Endothelial cell of umbilical vein (primary cell): ENCODE measurements at regions not wholly inside any gene's neighbourhood (a gene's known extent, or its start where the extent isn't known, plus 50 kb on each side); places are given as distances from the start of the nearest gene placed in this dataset.

Experiments used
- BruUV-seq: library from RNA; stranded (reverse); fragments of 400-500 nt; replicated peaks from 2 replicates; lab custom pipeline; 2021; lab: Mats Ljungman, UMichigan
- CTCF ChIA-PET: fragments of 300-600, 350-600 bp; sonication (Branson Sonifier 250); formaldehyde crosslinking; loops from one replicate; lab custom pipeline; 2021; ENCODE audit warnings: antibody characterized with exemption, inconsistent platforms; lab: Charles Lee
- POLR2A ChIA-PET: fragments of 300-600, 350-600 bp; sonication (Branson Sonifier 250); formaldehyde crosslinking; loops from one replicate; lab custom pipeline; 2021; ENCODE audit warnings: antibody characterized with exemption, inconsistent platforms; lab: Charles Lee
- DNase-seq: peaks from one replicate; pipeline ENCODE4 v3.0.0-alpha.2; 2011; ENCODE audit warnings: low read depth, low spot score
- FAIRE-seq: peaks from 2 replicates; lab custom pipeline; 2011; peaks lifted over from hg19 to GRCh38; lab: Jason Lieb, UNC
- H2AFZ ChIP-seq: 2 replicates; pipeline ENCODE4 v1.6.0; 2012; ENCODE audit warnings: low read depth, low read length, control low read depth, inconsistent platforms
- H3K27ac ChIP-seq: 2 replicates; pipeline ENCODE4 v1.5.1; 2011; ENCODE audit warnings: low read depth, mild to moderate bottlenecking, control low read depth, low read length, moderate library complexity; ENCODE audit not compliant: insufficient read depth
- H3K27me3 ChIP-seq, 2 experiments: 2 replicates each; pipeline versions ENCODE4 v1.6.0 to v1.6.1; 2011; ENCODE audit warnings: low read length in 2 of 2, mixed read lengths in 1 of 2; ENCODE audit not compliant: control insufficient read depth in 2 of 2, insufficient read depth in 2 of 2
- H3K36me3 ChIP-seq, 2 experiments: 2 replicates in 1 of 2; 3 replicates in 1 of 2; pipeline ENCODE4 v1.5.1; 2011; ENCODE audit warnings: low read length in 2 of 2, mild to moderate bottlenecking in 1 of 2, moderate library complexity in 1 of 2; ENCODE audit not compliant: control insufficient read depth in 2 of 2, insufficient read depth in 2 of 2; ENCODE audit errors: extremely low read depth in 1 of 2
- H3K4me1 ChIP-seq: 3 replicates; pipeline ENCODE4 v1.5.1; 2011; ENCODE audit warnings: mild to moderate bottlenecking, low read length; ENCODE audit not compliant: control insufficient read depth, insufficient read depth; ENCODE audit errors: extremely low read depth
- H3K4me2 ChIP-seq: 2 replicates; pipeline ENCODE4 v1.6.1; 2011; ENCODE audit warnings: low read length, control low read depth, mixed read lengths; ENCODE audit not compliant: insufficient read depth
- H3K4me3 ChIP-seq, 3 experiments: fragments of 200-600 bp in 1 of 3; sonication (generic), shearing (Covaris generic) in 1 of 3; replicated peaks in 1 of 3; 2 replicates each; pipeline ENCODE4 v1.5.1; 2011 to 2016; ENCODE audit warnings: control low read depth in 3 of 3, low read length in 3 of 3, mild to moderate bottlenecking in 2 of 3, inconsistent platforms in 1 of 3, low read depth in 1 of 3, moderate library complexity in 1 of 3; ENCODE audit not compliant: insufficient read depth in 1 of 3
- H3K79me2 ChIP-seq: 2 replicates; pipeline ENCODE4 v1.6.0; 2012; ENCODE audit warnings: low read length, inconsistent platforms; ENCODE audit not compliant: control insufficient read depth, insufficient read depth
- H3K9ac ChIP-seq: replicated peaks from 2 replicates; pipeline ENCODE3; 2011; ENCODE audit warnings: low read length, control low read depth; ENCODE audit not compliant: insufficient read depth; ENCODE audit errors: extremely low read depth
- H3K9me1 ChIP-seq: replicated peaks from 3 replicates; pipeline ENCODE4 v1.6.0; 2011; ENCODE audit warnings: mild to moderate bottlenecking, low read length; ENCODE audit not compliant: control insufficient read depth, insufficient read depth; ENCODE audit errors: extremely low read depth
- H3K9me3 ChIP-seq: replicated peaks from 2 replicates; pipeline ENCODE4 v1.5.1; 2012; ENCODE audit warnings: low read length, inconsistent platforms; ENCODE audit not compliant: control insufficient read depth, insufficient read depth
- H4K20me1 ChIP-seq: replicated peaks from 2 replicates; pipeline ENCODE3; 2011; ENCODE audit warnings: mild to moderate bottlenecking, low read length; ENCODE audit not compliant: control insufficient read depth, insufficient read depth; ENCODE audit errors: extremely low read depth
- EZH2 ChIP-seq: IDR thresholded peaks from 2 replicates; pipeline ENCODE4 v1.6.1; 2012; ENCODE audit warnings: borderline replicate concordance, low read depth, mild to moderate bottlenecking, moderate library complexity, low read length, inconsistent platforms; ENCODE audit not compliant: severe bottlenecking
- FOS ChIP-seq: IDR thresholded peaks from 2 replicates; pipeline ENCODE4 v1.6.1; 2011; ENCODE audit warnings: mild to moderate bottlenecking, low read length, moderate library complexity, borderline replicate concordance; ENCODE audit not compliant: insufficient read depth
- GATA2 ChIP-seq: IDR thresholded peaks from 2 replicates; pipeline ENCODE4 v1.7.0; 2011; ENCODE audit warnings: low read depth, mild to moderate bottlenecking, moderate library complexity, mixed read lengths, low read length; ENCODE audit not compliant: insufficient read length, insufficient read depth
- JUN ChIP-seq: IDR thresholded peaks from 2 replicates; pipeline ENCODE4 v1.6.1; 2011; ENCODE audit warnings: borderline replicate concordance, low read depth; ENCODE audit not compliant: insufficient read length, insufficient read depth
- MYC ChIP-seq: IDR thresholded peaks from one replicate; pipeline ENCODE4 v1.6.1; 2011; ENCODE audit warnings: mild to moderate bottlenecking, low read depth, low read length
- POLR2A ChIP-seq: IDR thresholded peaks from 2 replicates; pipeline ENCODE4 v1.6.1; 2012; ENCODE audit warnings: low read depth, mild to moderate bottlenecking, control low read depth, low read length
- POLR2AphosphoS5 ChIP-seq: IDR thresholded peaks from 2 replicates; pipeline ENCODE4 v1.6.1; 2012; ENCODE audit warnings: low read depth, mild to moderate bottlenecking, control low read depth, low read length, moderate library complexity; ENCODE audit not compliant: insufficient read depth
- dilution Hi-C: fragments of 300-500 bp; cut with MboI; formaldehyde crosslinking; loops from one replicate; pipeline ENCODE4 v1.15.0; 2019; ENCODE audit warnings: low sequenced_read_pairs; ENCODE audit not compliant: extremely low pct_ligation_motif_present
- intact Hi-C: fragments of 100-400 bp; cut with micrococcal nuclease; formaldehyde crosslinking; loops from one replicate; pipeline ENCODE4 v1.10.0; 2022
- TF ChIP-seq, protein P1 (sequence below), 2 donors: IDR thresholded peaks; 1 replicate in 1 of 2; 2 replicates in 1 of 2; pipeline ENCODE4 v1.5.1; 2011; ENCODE audit warnings: low read length in 2 of 2, mild to moderate bottlenecking in 2 of 2, moderate library complexity in 2 of 2, control low read depth in 1 of 2, inconsistent platforms in 1 of 2, low read depth in 1 of 2; ENCODE audit not compliant: insufficient read depth in 1 of 2; ENCODE audit errors: extremely low read depth in 1 of 2
- TF ChIP-seq, protein P2 (sequence below): IDR thresholded peaks from 2 replicates; pipeline ENCODE4 v1.6.1; 2011; ENCODE audit not compliant: insufficient read depth, insufficient read length

DNA sequence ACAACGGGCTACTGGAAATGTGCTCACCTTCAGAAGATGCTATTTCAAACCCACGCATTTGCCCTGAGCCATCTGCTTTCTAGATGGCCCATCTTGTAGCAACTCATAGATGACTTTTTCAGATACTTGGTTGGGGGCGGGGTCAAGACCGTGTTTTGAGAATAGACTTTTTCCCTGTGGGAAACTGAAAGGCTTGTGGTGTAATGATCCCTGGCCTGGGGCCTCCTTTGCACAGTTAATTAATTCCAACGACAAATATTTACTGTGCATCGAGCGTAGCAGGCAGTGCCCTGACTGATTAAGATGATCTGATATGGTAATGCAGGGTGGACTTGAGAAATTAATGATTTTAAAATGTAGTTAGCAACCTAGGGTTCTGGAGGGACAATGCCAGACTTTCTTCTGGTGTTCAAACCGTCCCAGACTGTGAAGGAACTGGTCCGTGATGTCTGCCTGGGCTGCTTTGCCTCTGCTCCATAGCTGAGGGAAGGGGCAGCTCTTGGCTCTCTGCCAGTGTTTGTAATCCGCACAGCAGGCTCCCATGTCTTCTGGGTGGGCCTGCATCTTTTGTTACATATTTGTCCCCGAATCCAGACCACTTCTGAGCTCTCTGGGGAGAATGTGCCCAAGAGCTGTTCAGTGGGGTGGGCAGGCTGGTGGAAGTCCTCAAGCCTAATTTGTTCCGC is 84.8 kb downstream of the ADAMTS15 start:
- H3K27ac ChIP-seq = no peak overlapping the region

More for the DNA sequence above, 84.8 kb downstream of the ADAMTS15 start:
- no peak for TF ChIP-seq MYC
- no peak for TF ChIP-seq FOS
- TF ChIP-seq, protein P1, sequence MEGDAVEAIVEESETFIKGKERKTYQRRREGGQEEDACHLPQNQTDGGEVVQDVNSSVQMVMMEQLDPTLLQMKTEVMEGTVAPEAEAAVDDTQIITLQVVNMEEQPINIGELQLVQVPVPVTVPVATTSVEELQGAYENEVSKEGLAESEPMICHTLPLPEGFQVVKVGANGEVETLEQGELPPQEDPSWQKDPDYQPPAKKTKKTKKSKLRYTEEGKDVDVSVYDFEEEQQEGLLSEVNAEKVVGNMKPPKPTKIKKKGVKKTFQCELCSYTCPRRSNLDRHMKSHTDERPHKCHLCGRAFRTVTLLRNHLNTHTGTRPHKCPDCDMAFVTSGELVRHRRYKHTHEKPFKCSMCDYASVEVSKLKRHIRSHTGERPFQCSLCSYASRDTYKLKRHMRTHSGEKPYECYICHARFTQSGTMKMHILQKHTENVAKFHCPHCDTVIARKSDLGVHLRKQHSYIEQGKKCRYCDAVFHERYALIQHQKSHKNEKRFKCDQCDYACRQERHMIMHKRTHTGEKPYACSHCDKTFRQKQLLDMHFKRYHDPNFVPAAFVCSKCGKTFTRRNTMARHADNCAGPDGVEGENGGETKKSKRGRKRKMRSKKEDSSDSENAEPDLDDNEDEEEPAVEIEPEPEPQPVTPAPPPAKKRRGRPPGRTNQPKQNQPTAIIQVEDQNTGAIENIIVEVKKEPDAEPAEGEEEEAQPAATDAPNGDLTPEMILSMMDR (IDR thresholded peaks at IDR 0.05; ENCODE audit: extremely low read depth in 1 of 2, insufficient read depth in 1 of 2, low read depth in 1 of 2, low read length in 2 of 2) = no peak
- TF ChIP-seq, protein P2, sequence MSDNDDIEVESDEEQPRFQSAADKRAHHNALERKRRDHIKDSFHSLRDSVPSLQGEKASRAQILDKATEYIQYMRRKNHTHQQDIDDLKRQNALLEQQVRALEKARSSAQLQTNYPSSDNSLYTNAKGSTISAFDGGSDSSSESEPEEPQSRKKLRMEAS = no peak
- TF ChIP-seq JUN = no peak
- no peak for TF ChIP-seq EZH2
- no peak for TF ChIP-seq POLR2AphosphoS5
- no peak for TF ChIP-seq POLR2A
- no peak for TF ChIP-seq GATA2
- Histone ChIP-seq H3K4me1 (peaks cover 2% of the 10 kb centered on the region), H3K4me2 (no peak overlapping the region), H3K27me3 (peaks cover 2% of the 10 kb centered on the region in 2 experiments), H3K9me3 (no peaks in the 10 kb centered on the region), H3K9me1 (no peaks in the 10 kb centered on the region), H4K20me1 (no peaks in the 10 kb centered on the region), H3K79me2 (no peaks in the 10 kb centered on the region), H3K9ac (no peak overlapping the region), H3K36me3 (no peaks in the 10 kb centered on the region), H3K4me3 (no peak overlapping the region), H2AFZ (no peak overlapping the region)
- dilution Hi-C loops = no loop called here
- intact Hi-C loops = no loop called here
- FAIRE-seq = no peak
- DNase-seq = no peak
- BruUV-seq = no TSS peak
- CTCF ChIA-PET = no interaction called here
- POLR2A ChIA-PET = no interaction called here
